OCI-LY1 (cell line): ENCODE measurements at regions not wholly inside any gene's neighbourhood (a gene's known extent, or its start where the extent isn't known, plus 50 kb on each side); places are given as distances from the start of the nearest gene placed in this dataset.

Experiments
- CTCF ChIP-seq: fragments of 200-600 bp; sonication (generic), shearing (Covaris generic); IDR thresholded peaks from 2 replicates; pipeline ENCODE4 v1.5.1; 2017; ENCODE audit warnings: mild to moderate bottlenecking, antibody characterized with exemption, low read length, moderate library complexity, mixed read lengths
- EZH2 ChIP-seq: fragments of 200-600 bp; sonication (generic), shearing (Covaris generic); IDR thresholded peaks from 2 replicates; pipeline ENCODE4 v1.8.0; 2017; ENCODE audit warnings: borderline replicate concordance, mixed run types, mild to moderate bottlenecking, antibody characterized with exemption, low read length, moderate library complexity, mixed read lengths

DNA sequence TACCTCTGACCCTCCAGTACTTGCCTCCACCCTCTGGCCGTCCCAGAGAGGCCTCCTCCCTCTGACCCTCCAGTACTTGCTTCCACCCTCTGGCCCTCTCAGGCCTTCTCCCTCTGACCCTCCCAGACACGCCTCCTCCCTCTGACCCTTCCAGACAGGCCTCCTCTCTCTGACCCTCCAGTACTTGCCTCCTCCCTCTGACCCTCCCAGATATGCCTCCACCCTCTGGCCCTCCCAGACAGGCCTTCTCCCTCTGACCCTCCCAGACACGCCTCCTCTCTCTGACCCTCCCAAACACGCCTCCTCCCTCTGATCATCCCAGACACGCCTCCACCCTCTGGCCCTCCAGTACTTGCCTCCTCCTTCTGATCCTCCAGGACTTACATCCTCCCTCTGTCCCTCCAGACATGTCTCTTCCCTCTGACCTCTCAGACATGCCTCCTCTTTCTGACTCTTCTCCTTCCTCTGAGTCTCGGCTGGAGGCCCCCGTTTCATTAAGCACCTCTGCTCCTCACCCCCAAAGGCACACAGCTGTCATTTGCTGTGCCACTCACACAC lies 71.9 kb downstream of the PHETA1 start:
- TF ChIP-seq EZH2 (no peak), CTCF (no peak)
